ENCODE measurements at regions not wholly inside any gene's neighbourhood (a gene's known extent, or its start where the extent isn't known, plus 50 kb on each side); places are given as distances from the start of the nearest gene placed in this dataset.

- Histone ChIP-seq H3K27me3 (no peaks in the 10 kb centered on the region), H3K4me3 (no peak overlapping the region), H3K36me3 (no peaks in the 10 kb centered on the region), H3K4me1 (no peaks in the 10 kb centered on the region), H3K9me3 (replicated peaks) (no peaks in the 10 kb centered on the region), H3K27ac (no peak overlapping the region)
- DNase-seq: peak in 1 of 2 experiments; percentile 2
Measured at GRCh38 chr10:10591715-10592341, 425.8 kb upstream of the CELF2 start.

DNA sequence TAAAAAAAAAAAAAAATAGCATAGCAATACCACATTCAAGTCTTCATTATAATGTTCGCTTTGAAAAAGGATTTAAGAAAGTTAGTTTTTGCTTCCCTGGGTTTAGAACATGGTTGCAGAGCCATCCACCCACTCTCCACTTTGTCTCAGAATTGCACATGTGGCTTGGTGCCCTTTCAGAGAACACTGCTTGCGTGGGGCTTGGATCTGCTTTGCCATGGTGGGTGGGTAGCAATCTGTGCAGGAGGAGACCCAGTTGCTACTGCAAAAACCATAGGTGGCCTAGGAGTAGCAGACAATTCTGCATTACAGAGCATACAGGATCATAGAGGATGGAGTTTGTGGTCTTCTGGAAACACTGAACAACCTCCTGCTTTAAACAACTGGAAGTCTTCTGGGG lies 421.4 kb upstream of the CELF2 start:
- Histone ChIP-seq H3K36me3 (no peaks in the 10 kb centered on the region), H3K9me3 (replicated peaks) (no peaks in the 10 kb centered on the region)

GRCh38 chr10:10598297-10598696 lies 419.4 kb upstream of the CELF2 start:
- Histone ChIP-seq H3K4me1 (no peaks in the 10 kb centered on the region), H3K27me3 (no peaks in the 10 kb centered on the region), H3K4me3 (no peak overlapping the region), H3K9me3 (replicated peaks) (no peaks in the 10 kb centered on the region), H3K27ac (no peak overlapping the region), H3K36me3 (no peaks in the 10 kb centered on the region)
- DNase-seq: no peak

More for the DNA sequence above, 421.4 kb upstream of the CELF2 start:
- DNase-seq: no peak
- no peak overlapping the region for H3K4me3 ChIP-seq
- no peak overlapping the region for H3K27ac ChIP-seq
- H3K4me1 ChIP-seq: no peaks in the 10 kb centered on the region
- H3K27me3 ChIP-seq: no peaks in the 10 kb centered on the region

GRCh38 chr10:10600004-10600403 lies 417.7 kb upstream of the CELF2 start:
- H3K27me3 ChIP-seq: no peaks in the 10 kb centered on the region
- no peaks in the 10 kb centered on the region for H3K36me3 ChIP-seq
- no peak for DNase-seq
- H3K4me1 ChIP-seq: no peaks in the 10 kb centered on the region
- no peak overlapping the region for H3K27ac ChIP-seq
- H3K4me3 ChIP-seq: no peak overlapping the region
- H3K9me3 ChIP-seq (replicated peaks): no peaks in the 10 kb centered on the region

DNA sequence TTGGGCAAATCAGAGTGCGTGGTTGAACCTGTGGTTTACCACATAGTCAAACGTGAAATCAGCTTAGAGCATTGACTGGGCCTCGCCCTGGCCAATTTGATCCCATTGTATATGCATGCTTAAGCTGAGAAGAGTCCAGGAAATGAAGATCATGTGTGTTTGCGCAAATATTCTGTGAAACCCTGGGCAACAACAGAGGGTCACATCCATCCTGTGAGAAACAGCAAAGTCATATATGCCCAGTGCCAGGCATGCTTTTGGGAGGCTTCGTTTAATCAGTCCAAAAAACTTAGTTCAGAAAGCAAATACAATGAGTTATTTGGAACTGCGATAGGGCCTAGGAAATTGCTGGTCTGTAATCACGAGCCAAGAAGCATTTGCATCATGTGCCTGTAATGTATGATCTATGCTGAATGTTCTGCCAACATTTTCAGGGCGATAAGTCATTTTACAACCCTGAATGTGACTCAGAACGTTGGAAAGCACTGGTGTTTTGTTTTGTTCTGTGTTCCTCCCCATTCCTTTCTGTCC lies 412.1 kb upstream of the CELF2 start:
- Histone ChIP-seq H3K4me1 (peaks cover 7% of the 10 kb centered on the region), H3K4me3 (no peak overlapping the region), H3K27me3 (no peaks in the 10 kb centered on the region), H3K27ac (peak overlapping the region; percentile 22), H3K36me3 (no peaks in the 10 kb centered on the region), H3K9me3 (replicated peaks) (no peaks in the 10 kb centered on the region)
- peak; percentile 49 to 65 for DNase-seq

DNA sequence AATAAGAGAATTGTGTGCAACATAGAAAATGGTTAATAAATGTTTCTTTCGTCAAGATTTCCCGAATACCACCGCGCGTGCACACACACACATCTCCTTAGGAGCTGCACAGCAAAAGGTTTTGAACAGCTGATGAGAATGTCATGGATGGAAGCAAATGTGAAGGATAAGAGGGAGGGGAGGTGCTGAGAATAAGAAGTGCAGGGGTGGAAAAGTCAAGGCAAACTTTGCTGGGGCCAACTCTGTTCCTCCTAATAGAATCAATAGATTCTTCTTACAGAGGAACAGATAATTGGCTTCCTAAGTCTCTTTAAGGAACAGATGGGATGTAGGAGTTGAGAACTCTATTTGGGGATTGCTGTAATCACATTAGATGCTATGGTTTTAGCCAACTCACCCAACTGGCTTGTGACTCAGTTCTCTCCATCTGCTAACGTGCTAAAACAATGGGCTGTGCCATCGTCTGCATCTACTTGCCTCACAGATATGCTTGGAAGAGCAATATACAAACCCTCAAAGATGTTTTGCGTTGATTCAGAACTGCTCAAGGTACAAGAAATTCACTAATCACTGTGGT lies 408.2 kb upstream of the CELF2 start:
- Histone ChIP-seq H3K9me3 (replicated peaks) (no peaks in the 10 kb centered on the region), H3K27ac (no peak overlapping the region), H3K4me1 (peaks cover 7% of the 10 kb centered on the region), H3K36me3 (no peaks in the 10 kb centered on the region), H3K4me3 (no peak overlapping the region), H3K27me3 (no peaks in the 10 kb centered on the region)
- DNase-seq: no peak

GRCh38 chr10:10610171-10610570 lies 407.5 kb upstream of the CELF2 start:
- Histone ChIP-seq H3K4me1 (peaks cover 7% of the 10 kb centered on the region), H3K27me3 (no peaks in the 10 kb centered on the region), H3K4me3 (no peak overlapping the region), H3K27ac (no peak overlapping the region), H3K9me3 (replicated peaks) (no peaks in the 10 kb centered on the region), H3K36me3 (no peaks in the 10 kb centered on the region)
- DNase-seq: no peak

DNA sequence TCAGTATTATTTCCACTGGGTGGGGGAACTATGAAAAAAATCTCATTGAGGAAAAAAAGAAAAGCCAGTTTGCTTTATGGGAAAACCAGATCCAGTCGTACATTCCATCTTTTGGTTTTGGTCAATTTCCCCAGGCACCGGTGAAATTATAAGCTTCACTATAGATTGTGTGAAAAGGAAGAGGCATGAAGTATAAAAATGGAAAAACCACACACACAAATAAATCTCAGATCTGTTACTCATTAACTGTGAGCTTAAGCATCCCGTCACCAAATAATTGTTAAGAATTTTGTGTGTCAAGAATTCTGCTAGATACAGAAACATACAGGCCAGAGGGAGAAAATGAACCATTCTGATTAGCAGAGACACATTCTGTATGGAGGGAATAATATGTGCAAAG lies 405.5 kb upstream of the CELF2 start:
- no peak for DNase-seq
- no peaks in the 10 kb centered on the region for H3K4me1 ChIP-seq
- no peak overlapping the region for H3K27ac ChIP-seq
- no peaks in the 10 kb centered on the region for H3K27me3 ChIP-seq
- no peak overlapping the region for H3K4me3 ChIP-seq
- no peaks in the 10 kb centered on the region for H3K9me3 ChIP-seq (replicated peaks)
- no peaks in the 10 kb centered on the region for H3K36me3 ChIP-seq

- Histone ChIP-seq H3K9me3 (replicated peaks) (no peaks in the 10 kb centered on the region), H3K27ac (no peak overlapping the region), H3K4me1 (no peaks in the 10 kb centered on the region), H3K27me3 (no peaks in the 10 kb centered on the region), H3K36me3 (no peaks in the 10 kb centered on the region), H3K4me3 (no peak overlapping the region)
- DNase-seq: no peak
Measured at GRCh38 chr10:10613656-10614244, 403.9 kb upstream of the CELF2 start.

GRCh38 chr10:10617686-10618085 lies 400.0 kb upstream of the CELF2 start:
- no peaks in the 10 kb centered on the region for H3K9me3 ChIP-seq (replicated peaks)
- H3K27me3 ChIP-seq: no peaks in the 10 kb centered on the region
- no peak for DNase-seq
- H3K4me1 ChIP-seq: no peaks in the 10 kb centered on the region
- no peak overlapping the region for H3K27ac ChIP-seq
- no peak overlapping the region for H3K4me3 ChIP-seq
- H3K36me3 ChIP-seq: no peaks in the 10 kb centered on the region

DNA sequence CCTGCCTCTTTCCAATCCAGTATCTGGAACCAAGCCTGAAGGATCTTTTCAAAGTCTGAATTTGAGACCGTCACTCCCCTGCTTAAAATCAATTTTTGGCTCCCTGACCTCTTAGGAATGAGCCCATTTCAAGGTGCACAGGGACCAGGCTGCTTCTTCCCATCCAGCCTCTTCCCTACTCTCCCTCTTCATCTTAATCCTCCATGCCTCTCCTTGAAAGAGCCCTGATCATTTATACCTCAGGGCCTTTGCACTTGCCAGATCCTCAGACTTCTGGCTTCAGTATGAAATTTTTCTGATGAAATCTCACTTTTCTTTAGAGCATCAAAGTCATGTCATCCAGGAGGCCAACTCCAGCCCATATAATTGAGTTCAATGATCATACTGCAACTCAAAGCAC lies 399.5 kb upstream of the CELF2 start:
- Histone ChIP-seq H3K4me1 (no peaks in the 10 kb centered on the region), H3K9me3 (replicated peaks) (no peaks in the 10 kb centered on the region), H3K27ac (no peak overlapping the region), H3K4me3 (no peak overlapping the region), H3K27me3 (no peaks in the 10 kb centered on the region), H3K36me3 (no peaks in the 10 kb centered on the region)
- DNase-seq: no peak

- Histone ChIP-seq H3K27me3 (no peaks in the 10 kb centered on the region), H3K9me3 (replicated peaks) (no peaks in the 10 kb centered on the region), H3K4me3 (no peak overlapping the region), H3K27ac (no peak overlapping the region), H3K36me3 (no peaks in the 10 kb centered on the region), H3K4me1 (no peaks in the 10 kb centered on the region)
- DNase-seq: no peak
Measured at GRCh38 chr10:10623958-10624566, 393.6 kb upstream of the CELF2 start.

- no peak for DNase-seq
- Histone ChIP-seq H3K36me3 (no peaks in the 10 kb centered on the region), H3K4me3 (no peak overlapping the region), H3K27ac (no peak overlapping the region), H3K27me3 (no peaks in the 10 kb centered on the region), H3K4me1 (no peaks in the 10 kb centered on the region), H3K9me3 (replicated peaks) (no peaks in the 10 kb centered on the region)
Measured at GRCh38 chr10:10624567-10624962, 393.1 kb upstream of the CELF2 start.

GRCh38 chr10:10625491-10625890 lies 392.2 kb upstream of the CELF2 start:
- DNase-seq: no peak
- Histone ChIP-seq H3K4me1 (0 out of 2 replicates have a peak, but pooled peaks cover 3% of the 10 kb centered on the region), H3K27me3 (no peaks in the 10 kb centered on the region), H3K36me3 (no peaks in the 10 kb centered on the region), H3K4me3 (no peak overlapping the region), H3K27ac (no peak overlapping the region), H3K9me3 (replicated peaks) (no peaks in the 10 kb centered on the region)

GRCh38 chr10:10626734-10627133 lies 390.9 kb upstream of the CELF2 start:
- no peak overlapping the region for H3K27ac ChIP-seq
- no peak for DNase-seq
- H3K36me3 ChIP-seq: no peaks in the 10 kb centered on the region
- no peaks in the 10 kb centered on the region for H3K9me3 ChIP-seq (replicated peaks)
- no peaks in the 10 kb centered on the region for H3K27me3 ChIP-seq
- H3K4me1 ChIP-seq: 0 out of 2 replicates have a peak, but pooled peaks cover 3% of the 10 kb centered on the region
- H3K4me3 ChIP-seq: no peak overlapping the region

Measured in SJCRH30 (cell line).